SK-N-MC (cell line): ENCODE measurements at regions not wholly inside any gene's neighbourhood (a gene's known extent, or its start where the extent isn't known, plus 50 kb on each side); places are given as distances from the start of the nearest gene placed in this dataset.

Experiments
- EZH2 ChIP-seq: fragments of 200-600 bp; sonication (generic); IDR thresholded peaks from one replicate; pipeline ENCODE4 v1.6.1; 2017; ENCODE audit warnings: antibody characterized with exemption
- POLR2AphosphoS5 ChIP-seq: IDR thresholded peaks from 2 replicates; pipeline ENCODE4 v1.6.1; 2012; ENCODE audit warnings: mild to moderate bottlenecking, low read depth, low read length, borderline replicate concordance

- TF ChIP-seq EZH2 (no peak), POLR2AphosphoS5 (no peak)
These were observed 772.0 kb downstream of the TRIML1 start for GRCh38 chr4:188911199-188911598.
